Keratinocyte (primary cell): ENCODE measurements at regions not wholly inside any gene's neighbourhood (a gene's known extent, or its start where the extent isn't known, plus 50 kb on each side); places are given as distances from the start of the nearest gene placed in this dataset.

ENCODE experiments used
- EZH2 ChIP-seq: IDR thresholded peaks from one replicate; pipeline ENCODE4 v1.6.1; 2012; ENCODE audit warnings: inconsistent platforms, mild to moderate bottlenecking, low read length, moderate library complexity
- TF ChIP-seq, protein P1 (sequence below), 3 experiments: IDR thresholded peaks in 1 of 3; conservative IDR thresholded peaks in 1 of 3; optimal IDR thresholded peaks in 1 of 3; 2 replicates in 2 of 3; 3 replicates in 1 of 3; pipeline versions ENCODE3 to v1.5.1; 2011; ENCODE audit warnings: low read length in 3 of 3, mild to moderate bottlenecking in 3 of 3, moderate library complexity in 2 of 3, control low read depth in 1 of 3, inconsistent platforms in 1 of 3; ENCODE audit not compliant: insufficient read depth in 2 of 3; ENCODE audit errors: extremely low read depth in 1 of 3

DNA sequence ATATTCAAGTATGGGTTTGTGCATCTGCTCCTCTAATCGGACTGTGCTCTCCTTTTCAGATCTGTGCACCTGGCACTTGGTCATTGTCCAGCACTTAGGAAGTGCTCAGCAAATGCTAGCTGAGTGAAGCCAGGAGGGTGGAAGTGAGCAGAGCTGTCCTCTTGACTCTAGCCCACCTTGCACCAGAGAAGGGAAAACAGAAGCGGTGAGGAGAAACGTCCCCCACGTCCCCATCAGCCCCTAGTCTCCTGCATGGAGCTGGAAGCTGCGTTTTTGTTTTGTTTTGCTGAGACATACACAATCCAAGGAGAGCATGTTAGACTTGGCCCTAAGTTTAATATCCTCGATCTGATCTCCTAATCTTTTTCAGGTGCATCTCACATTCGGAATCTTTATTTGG is 73.6 kb downstream of the EN1 start:
- TF ChIP-seq, protein P1, sequence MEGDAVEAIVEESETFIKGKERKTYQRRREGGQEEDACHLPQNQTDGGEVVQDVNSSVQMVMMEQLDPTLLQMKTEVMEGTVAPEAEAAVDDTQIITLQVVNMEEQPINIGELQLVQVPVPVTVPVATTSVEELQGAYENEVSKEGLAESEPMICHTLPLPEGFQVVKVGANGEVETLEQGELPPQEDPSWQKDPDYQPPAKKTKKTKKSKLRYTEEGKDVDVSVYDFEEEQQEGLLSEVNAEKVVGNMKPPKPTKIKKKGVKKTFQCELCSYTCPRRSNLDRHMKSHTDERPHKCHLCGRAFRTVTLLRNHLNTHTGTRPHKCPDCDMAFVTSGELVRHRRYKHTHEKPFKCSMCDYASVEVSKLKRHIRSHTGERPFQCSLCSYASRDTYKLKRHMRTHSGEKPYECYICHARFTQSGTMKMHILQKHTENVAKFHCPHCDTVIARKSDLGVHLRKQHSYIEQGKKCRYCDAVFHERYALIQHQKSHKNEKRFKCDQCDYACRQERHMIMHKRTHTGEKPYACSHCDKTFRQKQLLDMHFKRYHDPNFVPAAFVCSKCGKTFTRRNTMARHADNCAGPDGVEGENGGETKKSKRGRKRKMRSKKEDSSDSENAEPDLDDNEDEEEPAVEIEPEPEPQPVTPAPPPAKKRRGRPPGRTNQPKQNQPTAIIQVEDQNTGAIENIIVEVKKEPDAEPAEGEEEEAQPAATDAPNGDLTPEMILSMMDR (optimal IDR thresholded peaks at IDR 0.05 in 1 of 3, IDR thresholded peaks at IDR 0.05 in 1 of 3, conservative IDR thresholded peaks at IDR 0.05 in 1 of 3; ENCODE audit: extremely low read depth in 1 of 3, insufficient read depth in 2 of 3, low read length in 3 of 3): no peak
- no peak for TF ChIP-seq EZH2
